ENCODE measurements at regions not wholly inside any gene's neighbourhood (a gene's known extent, or its start where the extent isn't known, plus 50 kb on each side); places are given as distances from the start of the nearest gene placed in this dataset.

DNA sequence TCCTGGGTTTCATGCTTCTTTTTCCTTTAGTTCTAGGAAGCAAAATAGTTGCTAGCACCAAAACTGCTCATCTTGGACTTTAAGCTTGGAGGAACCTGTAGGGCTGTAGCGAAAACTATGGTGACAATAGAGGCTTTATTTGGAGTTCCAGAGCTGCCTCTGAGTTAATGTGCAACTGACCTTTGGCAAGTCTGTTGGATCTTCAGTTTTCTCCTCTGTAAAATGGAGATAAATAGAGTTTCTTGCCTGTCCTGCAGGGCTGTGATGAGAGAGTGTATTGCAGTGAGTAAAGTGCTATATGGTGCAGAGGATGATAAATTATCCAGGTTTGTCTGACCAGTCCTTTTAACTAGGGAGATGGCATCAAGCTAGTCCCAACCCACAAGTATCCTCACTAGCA lies 417.0 kb downstream of the MAN2A1 start:
- no peaks in the 10 kb centered on the region for H3K9me3 ChIP-seq (ENCODE audit: severe bottlenecking)
- no peaks in the 10 kb centered on the region for H3K36me3 ChIP-seq (ENCODE audit: low read depth)
- peaks cover 23% of the 10 kb centered on the region for H3K27me3 ChIP-seq (ENCODE audit: insufficient read depth, poor library complexity, severe bottlenecking)
- ATAC-seq (ENCODE audit: low read depth) (no peak), DNase-seq (ENCODE audit: low spot score) (no peak)
- H3K4me3 ChIP-seq (ENCODE audit: severe bottlenecking), result no peak overlapping the region
- TF ChIP-seq, protein P1, sequence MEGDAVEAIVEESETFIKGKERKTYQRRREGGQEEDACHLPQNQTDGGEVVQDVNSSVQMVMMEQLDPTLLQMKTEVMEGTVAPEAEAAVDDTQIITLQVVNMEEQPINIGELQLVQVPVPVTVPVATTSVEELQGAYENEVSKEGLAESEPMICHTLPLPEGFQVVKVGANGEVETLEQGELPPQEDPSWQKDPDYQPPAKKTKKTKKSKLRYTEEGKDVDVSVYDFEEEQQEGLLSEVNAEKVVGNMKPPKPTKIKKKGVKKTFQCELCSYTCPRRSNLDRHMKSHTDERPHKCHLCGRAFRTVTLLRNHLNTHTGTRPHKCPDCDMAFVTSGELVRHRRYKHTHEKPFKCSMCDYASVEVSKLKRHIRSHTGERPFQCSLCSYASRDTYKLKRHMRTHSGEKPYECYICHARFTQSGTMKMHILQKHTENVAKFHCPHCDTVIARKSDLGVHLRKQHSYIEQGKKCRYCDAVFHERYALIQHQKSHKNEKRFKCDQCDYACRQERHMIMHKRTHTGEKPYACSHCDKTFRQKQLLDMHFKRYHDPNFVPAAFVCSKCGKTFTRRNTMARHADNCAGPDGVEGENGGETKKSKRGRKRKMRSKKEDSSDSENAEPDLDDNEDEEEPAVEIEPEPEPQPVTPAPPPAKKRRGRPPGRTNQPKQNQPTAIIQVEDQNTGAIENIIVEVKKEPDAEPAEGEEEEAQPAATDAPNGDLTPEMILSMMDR (IDR thresholded peaks at IDR 0.05; ENCODE audit: poor library complexity, severe bottlenecking), result no peak
- H3K27ac ChIP-seq (ENCODE audit: poor library complexity, severe bottlenecking), result no peak overlapping the region
- no peaks in the 10 kb centered on the region for H3K4me1 ChIP-seq (ENCODE audit: insufficient read depth, poor library complexity, severe bottlenecking)

GRCh38 chr5:110108520-110108919 lies 418.8 kb downstream of the MAN2A1 start:
- H3K9me3 ChIP-seq (ENCODE audit: severe bottlenecking), result no peaks in the 10 kb centered on the region

DNA sequence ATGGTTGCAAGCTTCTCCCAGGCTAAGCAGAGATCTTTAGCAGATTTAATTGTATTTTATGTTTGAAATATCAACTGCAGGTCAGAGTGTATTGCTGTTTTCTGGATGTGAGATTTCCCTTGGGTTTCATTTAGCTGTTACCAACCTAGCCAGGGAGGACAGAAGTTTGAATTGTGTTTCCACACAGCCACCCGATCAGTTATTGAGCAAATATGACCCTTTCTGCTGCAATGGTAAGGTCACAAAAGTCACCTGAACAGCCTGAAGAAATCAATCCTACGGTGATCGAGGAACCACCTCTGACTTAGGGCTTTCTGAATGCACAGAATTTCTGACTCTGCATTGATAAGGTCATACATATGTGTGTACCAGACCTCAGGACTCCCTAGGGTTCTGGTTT lies 419.9 kb downstream of the MAN2A1 start:
- DNase-seq (ENCODE audit: low spot score) (no peak), ATAC-seq (ENCODE audit: low read depth) (no peak)
- Histone ChIP-seq H3K4me3 (ENCODE audit: severe bottlenecking) (no peak overlapping the region), H3K27ac (ENCODE audit: poor library complexity, severe bottlenecking) (no peak overlapping the region), H3K9me3 (ENCODE audit: severe bottlenecking) (no peaks in the 10 kb centered on the region), H3K27me3 (ENCODE audit: insufficient read depth, poor library complexity, severe bottlenecking) (peaks cover 19% of the 10 kb centered on the region), H3K4me1 (ENCODE audit: insufficient read depth, poor library complexity, severe bottlenecking) (no peaks in the 10 kb centered on the region), H3K36me3 (ENCODE audit: low read depth) (no peaks in the 10 kb centered on the region)
- TF ChIP-seq, protein P1 (IDR thresholded peaks at IDR 0.05; ENCODE audit: poor library complexity, severe bottlenecking), result no peak

More at GRCh38 chr5:110108520-110108919, 418.8 kb downstream of the MAN2A1 start:
- Histone ChIP-seq H3K27ac (ENCODE audit: poor library complexity, severe bottlenecking) (no peak overlapping the region), H3K27me3 (ENCODE audit: insufficient read depth, poor library complexity, severe bottlenecking) (peaks cover 23% of the 10 kb centered on the region), H3K36me3 (ENCODE audit: low read depth) (no peaks in the 10 kb centered on the region), H3K4me3 (ENCODE audit: severe bottlenecking) (no peak overlapping the region), H3K4me1 (ENCODE audit: insufficient read depth, poor library complexity, severe bottlenecking) (no peaks in the 10 kb centered on the region)
- TF ChIP-seq, protein P1 (IDR thresholded peaks at IDR 0.05; ENCODE audit: poor library complexity, severe bottlenecking), result no peak
- ATAC-seq (ENCODE audit: low read depth), result no peak
- DNase-seq (ENCODE audit: low spot score), result no peak

DNA sequence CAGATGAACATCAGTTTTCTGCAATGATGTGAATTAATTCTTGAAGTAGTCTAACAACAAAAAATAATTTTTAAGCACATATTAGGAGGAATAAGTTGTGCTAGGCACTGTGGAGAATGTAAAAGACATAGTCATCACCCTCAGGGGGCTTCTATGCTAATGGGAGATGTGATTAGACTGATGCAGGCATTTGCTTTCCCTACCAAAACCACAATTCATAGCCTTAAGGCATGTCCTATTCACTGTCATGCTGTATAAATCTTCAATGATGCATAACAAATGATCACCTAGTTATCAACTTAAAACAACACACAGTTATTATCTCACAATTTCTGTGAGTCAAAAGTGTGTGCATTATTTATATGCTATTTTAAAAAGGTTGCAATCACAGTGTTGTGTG lies 422.6 kb downstream of the MAN2A1 start:
- no peaks in the 10 kb centered on the region for H3K4me1 ChIP-seq (ENCODE audit: insufficient read depth, poor library complexity, severe bottlenecking)
- DNase-seq (ENCODE audit: low spot score) (no peak), ATAC-seq (ENCODE audit: low read depth) (no peak; the same call in 2 of the 3 replicates)
- no peak overlapping the region for H3K27ac ChIP-seq (ENCODE audit: poor library complexity, severe bottlenecking)
- no peak overlapping the region for H3K4me3 ChIP-seq (ENCODE audit: severe bottlenecking)
- TF ChIP-seq, protein P1 (IDR thresholded peaks at IDR 0.05; ENCODE audit: poor library complexity, severe bottlenecking), result no peak
- H3K9me3 ChIP-seq (ENCODE audit: severe bottlenecking), result no peaks in the 10 kb centered on the region
- peaks cover 2% of the 10 kb centered on the region for H3K27me3 ChIP-seq (ENCODE audit: insufficient read depth, poor library complexity, severe bottlenecking)
- H3K36me3 ChIP-seq (ENCODE audit: low read depth), result no peaks in the 10 kb centered on the region

GRCh38 chr5:110115503-110115902 lies 425.8 kb downstream of the MAN2A1 start:
- Histone ChIP-seq H3K4me1 (ENCODE audit: insufficient read depth, poor library complexity, severe bottlenecking) (no peaks in the 10 kb centered on the region), H3K27ac (ENCODE audit: poor library complexity, severe bottlenecking) (no peak overlapping the region), H3K36me3 (ENCODE audit: low read depth) (no peaks in the 10 kb centered on the region), H3K4me3 (ENCODE audit: severe bottlenecking) (no peak overlapping the region), H3K9me3 (ENCODE audit: severe bottlenecking) (no peaks in the 10 kb centered on the region), H3K27me3 (ENCODE audit: insufficient read depth, poor library complexity, severe bottlenecking) (peaks cover 4% of the 10 kb centered on the region)
- ATAC-seq (ENCODE audit: low read depth), result peak; percentile 78
- no peak for DNase-seq (ENCODE audit: low spot score)
- TF ChIP-seq, protein P1 (IDR thresholded peaks at IDR 0.05; ENCODE audit: poor library complexity, severe bottlenecking), result no peak

Measured in RWPE2 (cell line).